GM12878 (cell line): ENCODE measurements at regions not wholly inside any gene's neighbourhood (a gene's known extent, or its start where the extent isn't known, plus 50 kb on each side); places are given as distances from the start of the nearest gene placed in this dataset.

ENCODE experiments used
- ASH2L ChIP-seq: fragments of 300-600, 200-600 bp; sonication (generic); IDR thresholded peaks from 2 replicates; pipeline ENCODE4 v1.6.1; 2017; ENCODE audit warnings: low read depth, mild to moderate bottlenecking, borderline replicate concordance
- EZH2 ChIP-seq: IDR thresholded peaks from 2 replicates; pipeline ENCODE4 v1.6.1; 2012; ENCODE audit warnings: low read depth, mild to moderate bottlenecking, control low read depth, inconsistent platforms, low read length, borderline replicate concordance; ENCODE audit not compliant: control insufficient read depth
- IKZF1 ChIP-seq: fragments of 450-650 bp; conservative IDR thresholded peaks from 2 replicates; pipeline ENCODE4 v1.6.1; 2017; ENCODE audit warnings: antibody characterized with exemption, mild to moderate bottlenecking
- NFIC ChIP-seq: IDR thresholded peaks from 2 replicates; pipeline ENCODE4 v1.6.1; 2012; ENCODE audit warnings: low read depth, mild to moderate bottlenecking, inconsistent platforms, low read length, moderate library complexity
- NFXL1 ChIP-seq: fragments of 450-650 bp; IDR thresholded peaks from 2 replicates; pipeline ENCODE4 v1.6.1; 2017; ENCODE audit warnings: antibody characterized with exemption, mild to moderate bottlenecking, borderline replicate concordance
- POLR2A ChIP-seq: IDR thresholded peaks from 2 replicates; pipeline ENCODE4 v1.6.1; 2011; ENCODE audit warnings: low read depth, mild to moderate bottlenecking, low read length
- RB1 ChIP-seq: fragments of 450-650 bp; formaldehyde crosslinking; IDR thresholded peaks from 2 replicates; pipeline ENCODE4 v1.6.1; 2017; ENCODE audit warnings: mild to moderate bottlenecking, borderline replicate concordance
- RFX5 ChIP-seq: IDR thresholded peaks from 2 replicates; pipeline ENCODE4 v1.6.1; 2011; ENCODE audit warnings: low read depth, low read length, improper control_type of control experiment
- TAF1 ChIP-seq: IDR thresholded peaks from 2 replicates; pipeline ENCODE4 v1.6.1; 2011; ENCODE audit warnings: mild to moderate bottlenecking, low read depth, low read length, borderline replicate concordance
- ZBED1 ChIP-seq: IDR thresholded peaks from 2 replicates; pipeline ENCODE4 v1.6.1; 2016; ENCODE audit warnings: borderline replicate concordance

GRCh38 chr11:88418508-88418907 lies 81.0 kb upstream of the CTSC start:
- TF ChIP-seq ZBED1, result no peak
- no peak for TF ChIP-seq RB1
- TF ChIP-seq NFXL1, result no peak
- TF ChIP-seq IKZF1, result no peak
- TF ChIP-seq NFIC, result no peak
- no peak for TF ChIP-seq EZH2
- no peak for TF ChIP-seq POLR2A
- TF ChIP-seq TAF1, result no peak
- TF ChIP-seq RFX5, result no peak
- no peak for TF ChIP-seq ASH2L
